GM12892 (cell line): ENCODE measurements at regions not wholly inside any gene's neighbourhood (a gene's known extent, or its start where the extent isn't known, plus 50 kb on each side); places are given as distances from the start of the nearest gene placed in this dataset.

ENCODE experiments used
- DNase-seq: peaks from one replicate; pipeline ENCODE4 v3.0.0; 2011; ENCODE audit not compliant: insufficient read length
- FAIRE-seq: peaks from 2 replicates; lab custom pipeline; 2011; peaks lifted over from hg19 to GRCh38; lab: Jason Lieb, UNC
- POLR2A ChIP-seq: IDR thresholded peaks from 2 replicates; pipeline ENCODE4 v1.6.1; 2011; ENCODE audit warnings: low read depth, low read length, control low read depth
- POLR2AphosphoS5 ChIP-seq: IDR thresholded peaks from 2 replicates; pipeline ENCODE4 v1.6.1; 2011; ENCODE audit warnings: low read depth, low read length, control low read depth
- TAF1 ChIP-seq: IDR thresholded peaks from 2 replicates; pipeline ENCODE4 v1.6.1; 2011; ENCODE audit warnings: low read depth, mild to moderate bottlenecking, control low read depth, low read length, borderline replicate concordance

GRCh38 chr2:41965173-41965908, 82.5 kb upstream of the PKDCC start:
- no peak for TF ChIP-seq POLR2A
- no peak for TF ChIP-seq TAF1
- TF ChIP-seq POLR2AphosphoS5 = no peak
- no peak for DNase-seq
- no peak for FAIRE-seq

GRCh38 chr2:41965909-41966295, 81.9 kb upstream of the PKDCC start:
- FAIRE-seq = no peak

GRCh38 chr2:41966431-41966893, 81.4 kb upstream of the PKDCC start:
- DNase-seq (no peak), FAIRE-seq (no peak)
- no peak for TF ChIP-seq POLR2A
- no peak for TF ChIP-seq TAF1
- no peak for TF ChIP-seq POLR2AphosphoS5

More at GRCh38 chr2:41965909-41966295, 81.9 kb upstream of the PKDCC start:
- no peak for TF ChIP-seq TAF1
- TF ChIP-seq POLR2A = no peak
- TF ChIP-seq POLR2AphosphoS5 = no peak
- DNase-seq = no peak

GRCh38 chr2:41966920-41967319, 80.9 kb upstream of the PKDCC start:
- FAIRE-seq (no peak), DNase-seq (no peak)
- TF ChIP-seq TAF1 = no peak
- TF ChIP-seq POLR2A = no peak
- TF ChIP-seq POLR2AphosphoS5 = no peak

GRCh38 chr2:41967476-41968181, 80.2 kb upstream of the PKDCC start:
- DNase-seq = no peak
- no peak for FAIRE-seq
- no peak for TF ChIP-seq POLR2AphosphoS5
- no peak for TF ChIP-seq POLR2A
- TF ChIP-seq TAF1 = no peak

- FAIRE-seq = no peak
- TF ChIP-seq POLR2A = no peak
- no peak for TF ChIP-seq POLR2AphosphoS5
- TF ChIP-seq TAF1 = no peak
- no peak for DNase-seq
These were observed 79.6 kb upstream of the PKDCC start for GRCh38 chr2:41968182-41968578.

GRCh38 chr2:41970988-41971660, 76.7 kb upstream of the PKDCC start:
- TF ChIP-seq POLR2A = no peak
- no peak for TF ChIP-seq POLR2AphosphoS5
- TF ChIP-seq TAF1 = no peak
- FAIRE-seq = no peak
- no peak for DNase-seq

- TF ChIP-seq TAF1 = no peak
- no peak for TF ChIP-seq POLR2A
- no peak for TF ChIP-seq POLR2AphosphoS5
- no peak for DNase-seq
- FAIRE-seq = no peak
These were observed 75.6 kb upstream of the PKDCC start for GRCh38 chr2:41972179-41972578.

- TF ChIP-seq POLR2AphosphoS5 (no peak), TAF1 (no peak), POLR2A (no peak)
- FAIRE-seq (no peak), DNase-seq (no peak)
These were observed 75.0 kb upstream of the PKDCC start for GRCh38 chr2:41972819-41973218.

- no peak for TF ChIP-seq POLR2A
- no peak for TF ChIP-seq TAF1
- no peak for TF ChIP-seq POLR2AphosphoS5
- FAIRE-seq = no peak
- DNase-seq = no peak
These were observed 74.0 kb upstream of the PKDCC start for GRCh38 chr2:41973871-41974270.

- TF ChIP-seq TAF1 (no peak), POLR2A (no peak), POLR2AphosphoS5 (no peak)
- DNase-seq (no peak), FAIRE-seq (no peak)
These were observed 66.4 kb upstream of the PKDCC start for GRCh38 chr2:41981417-41981816.
